PFSK-1 (cell line): ENCODE measurements at regions not wholly inside any gene's neighbourhood (a gene's known extent, or its start where the extent isn't known, plus 50 kb on each side); places are given as distances from the start of the nearest gene placed in this dataset.

Experiments used
- POLR2AphosphoS5 ChIP-seq: IDR thresholded peaks from 2 replicates; pipeline ENCODE4 v1.6.1; 2012; ENCODE audit warnings: low read depth, mild to moderate bottlenecking, control low read depth, low read length, moderate library complexity
- REST ChIP-seq, 2 experiments: IDR thresholded peaks; 2 replicates each; pipeline versions ENCODE4 v1.6.1 to v1.8.0; 2011 to 2012; ENCODE audit warnings: low read depth in 2 of 2, low read length in 2 of 2, control low read depth in 1 of 2, inconsistent platforms in 1 of 2, mild to moderate bottlenecking in 1 of 2, moderate library complexity in 1 of 2; ENCODE audit not compliant: insufficient read depth in 1 of 2

GRCh38 chr10:52583336-52583735, 189.2 kb downstream of the MBL2 start:
- no peak for TF ChIP-seq REST (IDR thresholded peaks at IDR 0.05; ENCODE audit: insufficient read depth in 1 of 2, low read depth in 2 of 2, low read length in 2 of 2)
- no peak for TF ChIP-seq POLR2AphosphoS5
